Lower leg skin (tissue), 4 donors: ENCODE measurements at regions not wholly inside any gene's neighbourhood (a gene's known extent, or its start where the extent isn't known, plus 50 kb on each side); places are given as distances from the start of the nearest gene placed in this dataset.

ENCODE experiments used
- DNase-seq, 2 donors: peaks; one replicate each; pipeline ENCODE4 v3.0.0-alpha.2; 2019; ENCODE audit warnings: low spot score in 2 of 2
- H3K4me3 ChIP-seq: fragments of 200-600 bp; sonication (generic); 2 replicates; pipeline ENCODE4 v1.5.1; 2017; ENCODE audit warnings: mild to moderate bottlenecking, low read depth; ENCODE audit not compliant: poor library complexity, severe bottlenecking
- CTCF ChIP-seq, 3 donors: fragments of 450-650 bp; IDR thresholded peaks; one replicate each; pipeline ENCODE4 v1.5.1; 2016; ENCODE audit warnings: antibody characterized with exemption in 3 of 3, mild to moderate bottlenecking in 3 of 3, moderate library complexity in 2 of 3
- POLR2A ChIP-seq, 2 donors: fragments of 450-650 bp; IDR thresholded peaks; one replicate each; pipeline ENCODE4 v1.6.1; 2016 to 2017; ENCODE audit warnings: antibody characterized with exemption in 2 of 2, mild to moderate bottlenecking in 1 of 2, moderate library complexity in 1 of 2
- WGBS, 2 donors: methylation state at CpG; one replicate each; pipeline ENCODE4 v1.1.5; 2018; 5-methylcytosine and 5-hydroxymethylcytosine counted together
- intact Hi-C: fragments of 100-400 bp; cut with DNase I; formaldehyde crosslinking; loops from one replicate; pipeline ENCODE4 v1.15.0; 2023; ENCODE audit warnings: low total_unique reads

DNA sequence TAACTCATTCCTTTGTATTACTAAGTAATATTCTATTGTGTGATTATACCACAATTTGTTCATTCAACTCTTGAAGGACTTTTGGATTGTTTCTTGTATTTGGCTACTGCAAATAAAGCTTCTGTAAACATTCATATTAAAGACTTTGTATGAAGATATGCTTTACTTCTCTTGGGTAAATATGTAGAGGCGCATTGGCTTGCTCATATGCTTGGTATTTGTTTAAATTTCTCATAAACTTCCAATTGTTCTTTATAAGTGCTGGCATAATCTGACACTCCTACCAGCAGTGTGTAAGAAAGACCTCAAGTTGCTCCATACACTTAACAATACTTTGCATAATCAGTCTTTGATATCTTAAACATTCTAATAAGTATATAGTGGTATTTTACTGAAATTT is 792.8 kb upstream of the LRRTM1 start:
- H3K4me3 ChIP-seq, result no peak overlapping the region
- intact Hi-C loops, result no loop called here
- WGBS, 2 donors, result 93 to 94% methylated on average over 1 of the region's 1 CpG
- no peak for DNase-seq
- TF ChIP-seq CTCF (IDR thresholded peaks at IDR 0.05), result no peak
- no peak for TF ChIP-seq POLR2A (IDR thresholded peaks at IDR 0.05)

DNA sequence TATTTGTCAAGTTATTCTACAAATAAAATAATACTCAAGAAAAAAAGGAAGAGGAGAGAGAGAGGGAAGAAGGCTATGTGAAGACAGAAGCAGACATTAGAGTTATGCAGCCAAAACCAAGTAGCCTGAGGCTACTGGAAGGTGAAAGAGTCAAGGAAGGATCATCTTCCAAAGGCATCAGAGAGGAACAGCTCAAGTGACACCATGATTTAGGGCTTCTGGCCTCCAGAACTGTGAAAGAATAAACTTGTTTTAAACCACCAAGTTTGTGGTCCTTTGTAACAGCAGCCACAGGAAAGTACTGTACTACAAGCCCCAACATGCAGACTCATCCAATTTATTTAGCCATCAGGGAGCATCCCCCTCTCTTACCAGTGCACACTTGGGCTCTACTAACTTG is 788.5 kb upstream of the LRRTM1 start:
- DNase-seq, result no peak
- TF ChIP-seq CTCF (IDR thresholded peaks at IDR 0.05), result no peak
- TF ChIP-seq POLR2A (IDR thresholded peaks at IDR 0.05), result no peak
- intact Hi-C loops, result no loop called here
- H3K4me3 ChIP-seq, result no peak overlapping the region

- TF ChIP-seq CTCF (IDR thresholded peaks at IDR 0.05) (no peak), POLR2A (IDR thresholded peaks at IDR 0.05) (no peak)
- no peak overlapping the region for H3K4me3 ChIP-seq
- WGBS, 2 donors, result 62 to 68% methylated on average over 3 of the region's 3 CpGs
- DNase-seq, result no peak
- intact Hi-C loops, result no loop called here
These were observed 783.1 kb upstream of the LRRTM1 start for GRCh38 chr2:81087646-81088045.

- no peak overlapping the region for H3K4me3 ChIP-seq
- intact Hi-C loops, result no loop called here
- TF ChIP-seq POLR2A (IDR thresholded peaks at IDR 0.05) (no peak), CTCF (IDR thresholded peaks at IDR 0.05) (no peak)
- no peak for DNase-seq
- 23% methylated on average over 1 of the region's 1 CpG for WGBS, 2 donors
These were observed 779.5 kb upstream of the LRRTM1 start for GRCh38 chr2:81084101-81084500.

DNA sequence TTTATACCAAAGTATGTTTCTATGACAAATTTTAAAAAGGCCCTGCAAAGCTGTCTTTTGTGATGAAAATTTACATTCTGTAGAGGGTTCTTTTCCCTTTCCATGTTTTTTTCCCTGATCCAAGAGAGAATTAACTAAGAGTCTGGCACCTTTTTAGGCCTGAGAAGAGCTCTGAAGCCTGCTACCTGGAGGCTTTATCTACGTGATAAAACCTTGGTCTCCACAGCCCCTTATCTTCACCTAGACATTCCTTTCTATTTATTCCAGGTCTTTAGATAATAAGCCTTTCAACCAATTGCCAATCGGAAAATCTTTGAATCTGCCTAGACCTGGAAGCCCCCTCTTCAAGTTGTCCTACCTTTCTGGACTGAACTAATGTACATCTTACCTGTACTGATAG is 774.1 kb upstream of the LRRTM1 start:
- TF ChIP-seq CTCF (IDR thresholded peaks at IDR 0.05) (no peak), POLR2A (IDR thresholded peaks at IDR 0.05) (no peak)
- no peak for DNase-seq
- no peak overlapping the region for H3K4me3 ChIP-seq
- 78 to 88% methylated on average over 2 of the region's 2 CpGs for WGBS, 2 donors
- intact Hi-C loops, result no loop called here

DNA sequence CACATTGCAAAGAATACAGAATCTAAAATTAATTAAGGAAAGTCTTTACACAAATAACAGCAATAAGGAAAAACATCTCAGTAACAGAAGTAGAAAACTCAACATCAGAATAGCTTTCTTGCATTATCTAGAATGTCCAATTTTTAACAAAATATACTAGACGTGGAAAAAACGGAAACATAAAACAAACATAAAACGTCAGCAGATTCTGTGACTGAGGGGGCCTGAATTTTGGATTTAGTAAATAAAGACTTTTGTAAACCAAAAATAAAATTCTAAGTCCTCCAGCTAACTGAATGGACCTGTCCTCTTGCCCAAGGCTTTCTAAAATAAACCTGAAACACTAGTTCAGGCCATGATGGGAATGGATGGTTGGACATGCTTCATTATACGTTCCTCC is 773.5 kb upstream of the LRRTM1 start:
- no peak for DNase-seq
- intact Hi-C loops, result no loop called here

More for the DNA sequence above, 773.5 kb upstream of the LRRTM1 start:
- H3K4me3 ChIP-seq, result no peak overlapping the region
- 80 to 85% methylated on average over 4 of the region's 4 CpGs for WGBS, 2 donors
- TF ChIP-seq CTCF (IDR thresholded peaks at IDR 0.05) (no peak), POLR2A (IDR thresholded peaks at IDR 0.05) (no peak)
